Testis (tissue), 2 donors: ENCODE measurements at regions not wholly inside any gene's neighbourhood (a gene's known extent, or its start where the extent isn't known, plus 50 kb on each side); places are given as distances from the start of the nearest gene placed in this dataset.
"Not testable (repeated sequence)": the region's sequence is repeated elsewhere in the genome, so short reads cannot be mapped to it uniquely, and the experiment has no call there.

ENCODE experiments used
- DNase-seq: peaks from one replicate; pipeline ENCODE4 v3.0.0-alpha.2; 2019
- H3K27ac ChIP-seq, 2 donors: fragments of 200-600 bp; sonication (generic); one replicate each; pipeline ENCODE4 v1.5.1; 2019
- H3K27me3 ChIP-seq: fragments of 200-600 bp; sonication (generic); one replicate; pipeline ENCODE4 v1.5.1; 2019
- H3K36me3 ChIP-seq: fragments of 200-600 bp; sonication (generic); one replicate; pipeline ENCODE4 v1.5.1; 2017; ENCODE audit warnings: low read depth; ENCODE audit errors: missing control alignments
- H3K4me1 ChIP-seq: fragments of 200-600 bp; sonication (generic); one replicate; pipeline ENCODE4 v1.5.1; 2019
- H3K4me3 ChIP-seq, 2 donors: fragments of 200-600 bp; sonication (generic); one replicate each; pipeline ENCODE4 v1.5.1; 2017 to 2019
- H3K9me3 ChIP-seq: fragments of 200-600 bp; sonication (generic); one replicate; pipeline ENCODE4 v1.5.1; 2017
- CTCF ChIP-seq, 3 experiments: fragments of 450-650 bp in 2 of 3; fragments of 200-600 bp in 1 of 3; sonication (generic) in 1 of 3; IDR thresholded peaks; one replicate each; pipeline ENCODE4 v1.5.1; 2016 to 2019; ENCODE audit warnings: antibody characterized with exemption in 3 of 3, mild to moderate bottlenecking in 2 of 3, moderate library complexity in 1 of 3
- POLR2A ChIP-seq: fragments of 450-650 bp; IDR thresholded peaks from one replicate; pipeline ENCODE4 v1.6.1; 2017; ENCODE audit warnings: antibody characterized with exemption, mild to moderate bottlenecking, moderate library complexity
- WGBS, 2 donors: methylation state at CpG; one replicate each; pipeline ENCODE4 v1.1.5; 2018; 5-methylcytosine and 5-hydroxymethylcytosine counted together
- intact Hi-C: fragments of 100-400 bp; cut with DNase I; formaldehyde crosslinking; loops from one replicate; pipeline ENCODE4 v1.15.1; 2023; ENCODE audit warnings: low total_unique reads

DNA sequence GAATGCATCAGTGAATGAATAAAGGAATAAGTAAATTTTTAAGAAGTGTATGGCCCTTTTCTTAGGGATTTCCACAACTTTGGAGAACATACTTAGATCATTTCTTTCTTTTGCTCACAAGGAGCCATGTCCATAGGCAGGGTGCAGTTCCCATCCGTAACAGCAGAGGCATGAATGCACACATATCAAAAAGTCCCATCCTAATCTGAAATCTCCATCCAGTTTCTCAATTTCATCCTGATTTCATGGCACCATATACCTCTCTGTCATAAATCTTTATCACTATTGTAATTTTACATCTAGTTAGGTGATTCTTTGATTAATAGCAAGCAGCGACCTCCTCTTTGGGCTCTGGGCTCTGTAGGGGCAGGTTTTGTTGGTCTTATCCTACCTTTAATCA lies 359.2 kb downstream of the RRAGC start:
- DNase-seq, result no peak
- intact Hi-C loops, result no loop called here
- 93 to 99% methylated on average over 2 of the region's 2 CpGs for WGBS, 2 donors
- TF ChIP-seq CTCF (IDR thresholded peaks at IDR 0.05) (peak in 2 of 3 experiments; percentile 50 to 52), POLR2A (no peak)
- no peaks in the 10 kb centered on the region for H3K36me3 ChIP-seq
- H3K27ac ChIP-seq, result no peak overlapping the region
- no peaks in the 10 kb centered on the region for H3K27me3 ChIP-seq
- H3K9me3 ChIP-seq, result no peaks in the 10 kb centered on the region
- no peak overlapping the region for H3K4me3 ChIP-seq
- H3K4me1 ChIP-seq, result no peaks in the 10 kb centered on the region

- Histone ChIP-seq H3K4me1 (no peaks in the 10 kb centered on the region), H3K4me3 (no peak overlapping the region), H3K27ac (no peak overlapping the region), H3K27me3 (no peaks in the 10 kb centered on the region), H3K9me3 (no peaks in the 10 kb centered on the region), H3K36me3 (no peaks in the 10 kb centered on the region)
- intact Hi-C loops, result no loop called here
- no peak for DNase-seq
- WGBS, 2 donors, result 51 to 52% methylated on average over 7 of the region's 7 CpGs
- no peak for TF ChIP-seq CTCF (IDR thresholded peaks at IDR 0.05)
- no peak for TF ChIP-seq POLR2A
Observed at GRCh38 chr1:38498686-38499085, 360.9 kb downstream of the RRAGC start.

DNA sequence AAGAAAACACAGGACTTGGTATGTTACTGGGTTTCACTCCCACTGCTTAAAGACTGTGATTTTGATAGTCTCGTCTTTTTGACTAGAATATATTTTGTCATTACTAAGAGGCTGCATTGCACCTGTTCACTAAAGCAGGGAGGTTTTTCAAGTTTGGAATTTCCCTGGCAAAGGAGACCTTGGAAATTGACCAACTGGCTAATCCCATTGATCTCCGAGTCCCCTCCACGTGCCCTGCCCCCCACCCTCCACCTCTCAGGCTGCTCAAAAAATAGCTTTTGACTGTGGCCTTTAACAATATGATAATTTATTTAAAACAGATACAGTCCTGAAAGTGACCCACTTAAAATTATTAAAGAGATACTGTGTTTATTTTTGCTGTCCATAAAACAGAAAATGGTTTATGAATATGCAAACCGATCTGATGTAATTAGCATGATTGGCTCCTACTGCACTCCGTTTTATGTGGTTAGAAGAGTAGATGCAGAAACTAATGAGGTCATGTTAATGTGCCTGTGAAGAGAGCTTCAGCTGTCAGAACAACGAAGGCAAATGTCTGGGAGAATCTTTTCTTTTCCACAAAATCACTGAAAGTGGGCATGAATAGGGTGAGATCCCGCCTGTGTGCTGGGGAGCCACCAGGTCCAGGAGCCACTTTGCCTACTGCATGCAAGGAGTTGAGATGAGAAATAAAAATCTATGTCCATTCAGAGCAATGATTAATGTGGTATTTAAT lies 361.5 kb downstream of the RRAGC start:
- Histone ChIP-seq H3K9me3 (no peaks in the 10 kb centered on the region), H3K4me1 (no peaks in the 10 kb centered on the region), H3K27ac (no peak overlapping the region), H3K36me3 (no peaks in the 10 kb centered on the region), H3K27me3 (no peaks in the 10 kb centered on the region), H3K4me3 (no peak overlapping the region)
- intact Hi-C loops, result no loop called here
- 67 to 71% methylated on average over 7 of the region's 7 CpGs for WGBS, 2 donors
- TF ChIP-seq CTCF (IDR thresholded peaks at IDR 0.05) (no peak), POLR2A (no peak)
- no peak for DNase-seq

- intact Hi-C loops, H3K4me1 ChIP-seq, H3K36me3 ChIP-seq, H3K27me3 ChIP-seq, H3K27ac ChIP-seq, DNase-seq, H3K9me3 ChIP-seq, H3K4me3 ChIP-seq: not testable (repeated sequence)
- WGBS, 2 donors, result 76 to 78% methylated on average over 3 of the region's 3 CpGs
Observed at GRCh38 chr1:38493306-38493705, 366.3 kb downstream of the RRAGC start.

DNA sequence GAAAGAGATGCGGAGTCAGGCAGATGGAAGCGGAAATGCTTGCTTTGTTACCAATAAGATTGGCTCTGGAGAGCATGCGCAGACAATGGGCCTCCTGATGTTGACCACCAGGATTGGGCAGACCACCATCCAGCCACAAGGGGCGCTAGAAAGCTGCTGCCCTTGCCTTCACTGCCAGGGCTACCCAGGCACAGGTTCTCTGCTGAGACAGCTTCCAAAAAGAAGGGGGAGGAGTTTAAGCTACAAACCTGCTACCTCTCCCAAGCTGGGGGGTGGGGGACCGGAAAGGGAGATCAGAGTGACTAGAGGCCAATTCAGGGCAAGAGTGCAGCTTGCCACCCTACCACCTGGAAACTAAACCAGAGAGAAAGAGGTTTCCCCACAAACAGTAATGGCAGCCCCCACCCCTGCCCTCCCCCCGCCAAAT lies 369.7 kb downstream of the RRAGC start:
- no peak overlapping the region for H3K4me3 ChIP-seq
- no peaks in the 10 kb centered on the region for H3K9me3 ChIP-seq
- no peaks in the 10 kb centered on the region for H3K27me3 ChIP-seq
- H3K4me1 ChIP-seq, result no peaks in the 10 kb centered on the region
- no peak overlapping the region for H3K27ac ChIP-seq
- intact Hi-C loops, result no loop called here
- H3K36me3 ChIP-seq, result no peaks in the 10 kb centered on the region
- WGBS, 2 donors, result 59 to 60% methylated on average over 6 of the region's 6 CpGs
- DNase-seq, result peak; percentile 72
- TF ChIP-seq CTCF (IDR thresholded peaks at IDR 0.05) (peak in 2 of 3 experiments; percentile 36 to 39), POLR2A (no peak)
